Skin of body (tissue), 1 donor: ENCODE measurements at regions not wholly inside any gene's neighbourhood (a gene's known extent, or its start where the extent isn't known, plus 50 kb on each side); places are given as distances from the start of the nearest gene placed in this dataset.
"Not testable (repeated sequence)": the region's sequence is repeated elsewhere in the genome, so short reads cannot be mapped to it uniquely, and the experiment has no call there.

Source experiments
- DNase-seq: peaks from one replicate; lab custom pipeline; 2025; lab: John Stamatoyannopoulos, UW

DNA sequence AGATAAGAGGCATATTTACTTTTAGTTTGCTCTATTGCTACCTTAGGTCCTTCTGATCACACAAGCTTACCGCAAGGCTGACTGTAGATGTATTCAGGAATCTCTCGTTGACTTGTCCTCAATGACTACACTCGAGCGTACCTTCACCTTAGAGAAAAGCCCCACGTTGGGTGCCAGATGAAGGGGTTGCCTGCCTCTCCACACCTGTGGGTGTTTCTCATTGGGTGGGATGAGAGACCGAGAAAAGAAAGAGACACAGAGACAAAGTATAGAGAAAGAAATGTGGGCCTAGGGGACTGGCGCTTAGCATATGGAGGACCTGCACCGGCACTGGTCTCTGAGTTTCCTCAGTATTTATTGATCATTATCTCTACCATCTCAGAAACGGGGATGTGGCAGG, 51.8 kb downstream of the ASCL4 start:
- no peak for DNase-seq

- DNase-seq = no peak
These were observed 54.8 kb downstream of the ASCL4 start for GRCh38 chr12:107829271-107829670.

- DNase-seq = no peak
These were observed 57.9 kb downstream of the ASCL4 start for GRCh38 chr12:107832441-107832840.

- DNase-seq = no peak
These were observed 65.7 kb downstream of the ASCL4 start for GRCh38 chr12:107840186-107840585.

DNA sequence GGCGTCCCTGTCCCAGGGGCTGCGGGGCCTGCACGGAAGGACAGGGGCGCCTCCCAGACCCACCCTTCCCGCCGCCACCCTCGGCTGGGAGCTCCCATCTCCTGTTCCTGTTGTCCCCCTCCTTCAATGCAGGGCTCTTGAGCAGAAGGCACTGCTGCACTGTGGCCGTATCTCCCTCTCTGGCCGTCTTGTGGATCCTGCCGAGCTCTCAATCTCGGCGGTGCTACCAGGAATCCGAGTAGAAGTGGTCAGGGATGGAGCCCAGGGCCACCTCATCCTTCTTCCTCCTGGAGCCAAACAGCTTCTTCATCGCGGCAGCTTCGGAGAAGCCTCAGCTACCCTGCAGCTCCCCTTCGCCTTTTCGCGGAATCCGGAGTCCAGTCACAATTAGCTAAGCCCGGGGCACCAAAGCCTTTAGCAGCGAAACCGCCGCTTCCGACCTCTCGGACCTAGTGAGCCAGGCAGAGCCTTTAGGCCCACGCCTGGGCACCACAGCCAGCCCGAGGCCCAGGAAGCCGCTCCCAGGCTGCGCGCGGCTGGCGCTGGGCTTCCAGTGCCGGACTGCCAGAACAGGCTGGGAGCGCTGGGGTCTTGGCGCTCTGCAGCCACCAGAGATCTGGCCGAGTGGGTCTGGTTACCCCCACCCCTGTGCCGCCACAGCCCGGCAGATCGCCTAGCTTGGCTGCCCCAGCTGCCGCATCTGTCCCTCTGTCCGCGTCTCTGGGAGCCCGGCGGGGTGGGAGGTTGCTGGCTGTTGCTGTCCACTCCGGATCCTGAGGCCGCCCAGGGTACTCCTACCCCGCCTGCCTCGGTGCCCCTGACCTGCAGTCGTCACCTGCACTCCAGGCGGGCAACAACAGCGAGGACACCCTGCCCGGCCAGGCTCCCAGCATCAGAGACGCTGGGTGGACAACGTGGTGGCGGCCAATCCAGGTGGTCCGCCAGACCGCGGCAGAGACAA, 69.1 kb downstream of the ASCL4 start:
- no peak for DNase-seq

GRCh38 chr12:107844312-107844921, 69.9 kb downstream of the ASCL4 start:
- DNase-seq = no peak

DNA sequence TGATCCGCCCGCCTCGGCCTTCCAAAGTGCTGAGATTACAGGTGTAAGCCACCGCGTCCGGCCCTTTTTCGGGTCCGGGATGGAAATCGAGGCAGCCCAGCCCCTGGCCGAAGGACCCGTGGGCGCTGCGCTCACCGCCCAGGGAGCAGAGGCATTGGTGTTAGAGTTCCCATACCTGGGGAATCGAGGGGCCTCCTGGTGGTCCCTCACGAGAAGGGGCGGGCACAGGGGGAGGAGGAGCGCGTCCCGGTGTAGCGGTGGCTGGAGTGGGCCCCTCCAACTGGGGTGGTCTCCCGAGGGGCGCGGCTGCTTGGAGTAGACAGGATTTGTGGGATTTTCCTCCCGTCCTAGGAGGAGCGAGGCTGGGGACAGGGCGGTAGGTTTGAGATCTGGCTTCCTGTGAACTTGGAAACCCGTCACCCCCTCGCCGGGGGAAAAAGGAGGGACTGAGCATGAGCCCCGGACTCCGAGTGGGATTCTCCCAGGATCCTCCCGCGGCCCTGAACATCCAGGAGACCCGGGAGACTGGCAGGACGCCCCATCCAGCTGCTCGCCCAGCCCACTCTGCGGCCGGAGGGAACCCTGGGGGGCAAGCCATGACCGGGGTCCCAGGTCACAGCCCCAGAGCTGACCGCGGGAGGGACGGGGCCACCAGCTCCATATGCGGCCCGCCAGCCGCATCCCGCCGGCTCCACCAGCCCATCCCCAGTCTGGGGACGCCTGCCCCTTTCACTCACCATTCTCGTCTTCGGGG, 70.9 kb downstream of the ASCL4 start:
- no peak for DNase-seq

DNA sequence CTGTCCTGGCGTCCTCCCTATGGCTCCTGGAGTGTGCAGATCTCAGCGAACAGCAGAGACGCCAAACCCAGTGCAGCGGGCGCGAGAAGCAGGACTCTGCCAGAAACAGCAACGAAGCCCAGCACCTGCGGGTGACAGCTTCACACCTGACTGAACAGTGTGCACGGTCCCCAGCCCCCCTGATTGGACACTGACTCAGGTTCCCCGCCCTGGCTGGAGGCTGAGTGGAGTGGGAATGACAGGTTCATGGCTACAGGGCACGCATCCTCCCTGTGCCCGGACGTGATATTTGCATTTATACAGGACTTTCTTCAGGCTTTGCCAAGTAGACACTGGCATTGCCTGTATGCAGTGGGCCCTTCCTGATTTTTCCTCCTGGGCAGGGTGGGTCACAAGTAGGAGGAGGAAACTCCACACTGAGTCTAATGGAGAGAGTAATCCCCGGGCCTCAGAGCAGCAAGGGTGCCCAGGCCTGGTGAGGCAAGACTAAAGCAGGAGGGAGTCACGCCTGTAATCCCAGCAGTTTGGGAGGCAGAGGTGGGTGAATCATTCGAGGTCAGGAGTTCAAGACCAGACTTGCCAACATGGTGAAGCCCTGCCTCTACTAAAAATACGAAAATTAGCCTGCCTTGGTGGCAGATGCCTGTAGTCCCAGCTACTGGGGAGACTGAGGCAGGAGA, 71.6 kb downstream of the ASCL4 start:
- DNase-seq = no peak

GRCh38 chr12:107847430-107847829, 72.9 kb downstream of the ASCL4 start:
- no peak for DNase-seq

DNA sequence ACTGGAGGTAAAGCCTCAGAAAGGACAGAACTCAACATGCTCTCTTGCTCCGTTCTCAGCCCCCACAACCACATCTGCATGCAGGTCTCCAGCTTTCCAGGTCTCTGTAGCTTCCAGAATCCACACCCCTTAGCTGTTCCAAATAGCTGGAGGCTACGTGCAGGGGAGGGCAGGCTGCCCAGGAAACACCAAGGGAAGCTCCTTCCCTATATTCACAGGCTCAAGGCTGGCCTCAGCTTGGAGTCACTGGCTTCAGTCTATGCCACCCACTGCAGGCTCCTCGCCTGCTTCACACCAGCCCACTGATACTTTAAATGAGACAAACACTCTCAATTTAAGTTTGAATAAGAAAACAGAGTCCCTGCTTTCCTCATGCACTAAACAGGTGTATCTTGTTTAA, 73.3 kb downstream of the ASCL4 start:
- no peak for DNase-seq

DNA sequence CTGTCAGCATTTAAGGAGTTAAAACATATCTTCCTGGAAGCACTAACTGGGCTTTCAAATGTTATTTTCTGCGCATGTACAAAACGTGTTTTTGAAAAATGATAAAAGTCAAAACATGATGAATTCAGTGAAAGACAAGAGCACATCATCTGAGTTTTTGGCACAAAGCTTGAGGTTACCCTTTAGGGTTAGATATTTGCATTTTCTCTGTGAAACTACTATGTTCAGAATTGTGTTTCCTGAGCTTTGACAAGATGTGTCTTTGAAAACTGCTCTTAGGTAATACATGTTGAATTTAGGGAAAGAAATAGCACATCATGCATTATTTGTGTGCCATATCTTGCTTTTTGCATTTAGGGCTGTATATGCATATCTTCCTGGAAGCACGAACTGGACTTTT, 79.0 kb downstream of the ASCL4 start:
- DNase-seq = no peak

GRCh38 chr12:107855471-107855870, 81.0 kb downstream of the ASCL4 start:
- DNase-seq = no peak

- DNase-seq = no peak
These were observed 81.6 kb downstream of the ASCL4 start for GRCh38 chr12:107856096-107856495.

DNA sequence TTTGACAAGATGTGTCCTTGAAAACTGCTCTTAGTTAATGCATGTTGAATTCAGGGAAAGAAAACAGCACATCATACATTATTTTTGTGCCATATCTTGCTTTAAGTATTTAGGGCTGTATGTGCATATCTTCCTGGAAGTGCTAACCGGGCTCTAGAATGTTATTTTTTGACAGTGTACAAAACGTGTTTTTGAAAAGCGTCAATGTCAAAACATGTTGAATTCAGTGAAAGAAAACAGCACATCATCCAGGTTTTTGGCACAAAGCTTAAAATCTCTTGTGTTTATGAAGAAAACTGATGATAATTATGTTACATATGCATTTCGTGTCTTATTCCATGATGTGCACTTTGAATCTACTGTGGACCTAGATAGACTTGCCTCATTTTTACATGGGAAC, 82.7 kb downstream of the ASCL4 start:
- DNase-seq = no peak

GRCh38 chr12:107859367-107859766, 84.9 kb downstream of the ASCL4 start:
- DNase-seq = no peak

DNA sequence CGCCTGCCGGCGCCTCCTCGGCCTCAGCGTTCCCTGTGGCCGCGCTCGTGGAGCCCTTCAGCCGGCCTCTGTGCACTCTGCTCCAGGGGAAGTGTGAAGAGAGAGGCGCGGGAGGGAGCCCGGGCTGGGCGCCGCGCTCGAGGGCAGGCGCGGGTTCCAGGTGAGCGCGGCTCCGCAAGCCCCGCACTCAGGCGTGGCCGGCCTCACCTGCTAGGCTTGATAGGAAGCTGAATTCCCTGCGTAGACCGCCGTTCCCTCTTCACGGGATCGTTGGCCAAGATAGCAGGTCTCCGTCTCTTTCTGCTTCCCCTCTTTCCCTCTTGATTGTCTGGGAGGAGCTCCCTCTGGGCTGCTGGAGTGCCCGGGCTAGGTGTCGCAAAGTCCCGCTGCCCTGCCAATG, 89.7 kb downstream of the ASCL4 start:
- DNase-seq = no peak

DNA sequence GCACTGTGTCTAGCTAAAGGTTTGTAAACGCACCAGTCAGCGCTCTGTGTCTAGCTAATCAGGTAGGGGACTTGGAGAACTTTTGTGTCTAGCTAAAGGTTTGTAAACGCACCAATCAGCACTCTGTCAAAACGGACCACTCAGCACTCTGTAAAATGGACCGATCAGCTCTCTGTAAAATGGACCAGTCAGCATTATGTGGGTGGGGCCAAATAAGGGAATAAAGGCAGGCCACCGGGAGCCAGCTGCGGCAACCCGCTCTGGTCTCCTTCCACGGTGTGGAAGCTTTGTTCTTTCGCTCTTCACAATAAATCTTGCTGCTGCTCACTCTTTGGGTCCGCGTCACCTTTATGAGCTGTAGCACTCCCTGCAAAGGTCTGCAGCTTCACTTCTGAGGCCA, 90.2 kb downstream of the ASCL4 start:
- DNase-seq = not testable (repeated sequence)

DNA sequence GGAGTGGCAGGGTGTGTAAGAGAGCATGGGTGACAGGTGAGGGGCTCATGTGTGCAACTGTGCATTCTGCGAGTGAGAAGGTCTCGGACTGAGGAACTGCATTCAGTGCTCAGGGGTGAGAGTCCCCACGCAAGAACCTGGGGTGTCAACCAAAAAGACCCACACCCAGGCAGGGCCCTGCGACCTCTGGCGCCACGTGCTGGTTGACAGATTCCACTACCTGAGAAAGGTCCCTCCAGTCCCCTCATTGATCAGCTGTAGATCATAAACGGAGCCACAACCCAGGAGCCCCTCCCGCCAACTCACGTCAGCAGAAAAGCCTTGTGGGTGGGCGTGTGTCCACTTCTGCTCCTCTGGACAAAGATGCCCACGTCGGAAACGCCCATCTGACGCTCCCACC, 98.7 kb downstream of the ASCL4 start:
- DNase-seq = no peak

DNA sequence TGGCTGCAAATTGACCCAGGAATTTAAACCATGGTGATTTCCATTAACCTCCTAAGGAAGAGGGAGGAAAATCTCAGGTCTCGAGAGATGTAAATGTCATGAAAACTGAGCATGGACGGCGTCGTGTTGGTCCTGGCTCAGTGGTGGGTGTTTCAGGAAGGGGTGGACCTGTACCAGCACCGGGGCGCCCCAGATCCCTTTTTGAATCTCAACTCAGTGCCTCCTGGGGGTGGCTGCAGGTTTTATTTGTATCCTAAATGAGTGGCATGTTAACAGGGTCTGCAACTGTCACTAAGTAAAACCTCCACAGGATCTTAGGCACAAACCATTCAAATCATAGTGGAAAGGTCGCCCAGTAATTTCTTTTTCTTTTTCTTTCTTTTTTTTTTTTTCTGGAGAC, 101.3 kb downstream of the ASCL4 start:
- no peak for DNase-seq

DNA sequence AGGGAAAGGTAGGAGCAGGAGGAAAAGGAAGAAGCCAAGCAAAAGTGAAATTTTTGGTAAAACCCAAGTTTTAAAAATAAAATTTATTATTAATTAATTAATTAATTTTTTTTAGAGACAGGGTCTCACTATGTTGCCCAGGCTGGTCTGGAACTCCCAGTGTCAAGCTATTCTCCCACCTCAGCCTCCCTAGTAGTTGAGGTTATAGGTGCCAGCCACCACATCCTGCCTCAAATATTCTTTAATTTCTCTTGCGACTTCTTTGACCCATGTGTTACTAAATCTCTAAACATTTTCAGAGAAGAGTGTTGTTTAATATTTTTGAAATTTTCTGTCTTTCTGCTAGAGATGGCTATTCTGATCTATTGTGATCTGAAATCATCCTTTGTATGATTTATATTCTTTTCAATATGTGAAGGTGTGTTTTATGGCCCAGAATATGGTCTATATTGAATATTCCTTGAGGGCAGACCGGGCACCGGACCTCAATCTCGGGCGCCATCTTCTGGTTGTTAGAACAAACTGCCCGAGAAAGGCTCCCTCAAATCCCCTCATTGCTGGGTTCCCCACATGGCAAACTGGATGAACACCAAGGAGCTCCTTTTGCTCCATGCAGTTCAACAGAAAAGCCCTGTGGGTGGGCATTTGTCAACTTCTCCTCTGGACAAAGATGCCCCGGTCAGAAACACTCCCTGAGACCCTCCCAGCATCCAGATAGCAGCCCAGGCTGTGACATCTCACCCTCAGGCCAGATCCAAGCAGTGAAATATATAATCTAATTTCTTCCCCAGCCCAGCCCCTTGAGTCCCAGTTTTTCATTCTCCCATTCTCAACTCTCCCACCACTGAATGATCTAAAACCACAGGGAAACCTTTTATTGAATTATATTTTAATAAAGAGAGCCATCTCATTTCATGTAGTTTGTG, 110.5 kb downstream of the ASCL4 start:
- peak; percentile 11 for DNase-seq

- no peak for DNase-seq
These were observed 114.3 kb downstream of the ASCL4 start for GRCh38 chr12:107888789-107889188.
